Nephron progenitor cell (in vitro differentiated cells): ENCODE measurements at regions not wholly inside any gene's neighbourhood (a gene's known extent, or its start where the extent isn't known, plus 50 kb on each side); places are given as distances from the start of the nearest gene placed in this dataset.

Experiments used
- DNase-seq: peaks from one replicate; pipeline ENCODE4 v3.0.0; 2021
- H3K27ac Mint-ChIP-seq: 2 replicates; pipeline ENCODE4 v1.8.0; 2021; ENCODE audit warnings: mild to moderate bottlenecking, moderate library complexity, mixed read lengths
- H3K27me3 Mint-ChIP-seq: 2 replicates; pipeline ENCODE4 v1.8.0; 2021; ENCODE audit warnings: mild to moderate bottlenecking, low read depth, mixed read lengths; ENCODE audit not compliant: poor library complexity
- H3K36me3 Mint-ChIP-seq: 2 replicates; pipeline ENCODE4 v1.8.0; 2021; ENCODE audit warnings: low read depth, mixed read lengths
- H3K4me1 Mint-ChIP-seq: 2 replicates; pipeline ENCODE4 v1.8.0; 2021; ENCODE audit warnings: mixed read lengths
- H3K4me3 Mint-ChIP-seq: 2 replicates; pipeline ENCODE4 v1.8.0; 2021; ENCODE audit warnings: mild to moderate bottlenecking, moderate library complexity, mixed read lengths
- H3K9me3 Mint-ChIP-seq: 2 replicates; pipeline ENCODE4 v1.8.0; 2021; ENCODE audit warnings: mild to moderate bottlenecking, moderate library complexity, mixed read lengths
- CTCF ChIP-seq: fragments of 200-600 bp; sonication (generic); IDR thresholded peaks from 2 replicates; pipeline ENCODE4 v1.5.0; 2021; ENCODE audit warnings: antibody characterized with exemption

DNA sequence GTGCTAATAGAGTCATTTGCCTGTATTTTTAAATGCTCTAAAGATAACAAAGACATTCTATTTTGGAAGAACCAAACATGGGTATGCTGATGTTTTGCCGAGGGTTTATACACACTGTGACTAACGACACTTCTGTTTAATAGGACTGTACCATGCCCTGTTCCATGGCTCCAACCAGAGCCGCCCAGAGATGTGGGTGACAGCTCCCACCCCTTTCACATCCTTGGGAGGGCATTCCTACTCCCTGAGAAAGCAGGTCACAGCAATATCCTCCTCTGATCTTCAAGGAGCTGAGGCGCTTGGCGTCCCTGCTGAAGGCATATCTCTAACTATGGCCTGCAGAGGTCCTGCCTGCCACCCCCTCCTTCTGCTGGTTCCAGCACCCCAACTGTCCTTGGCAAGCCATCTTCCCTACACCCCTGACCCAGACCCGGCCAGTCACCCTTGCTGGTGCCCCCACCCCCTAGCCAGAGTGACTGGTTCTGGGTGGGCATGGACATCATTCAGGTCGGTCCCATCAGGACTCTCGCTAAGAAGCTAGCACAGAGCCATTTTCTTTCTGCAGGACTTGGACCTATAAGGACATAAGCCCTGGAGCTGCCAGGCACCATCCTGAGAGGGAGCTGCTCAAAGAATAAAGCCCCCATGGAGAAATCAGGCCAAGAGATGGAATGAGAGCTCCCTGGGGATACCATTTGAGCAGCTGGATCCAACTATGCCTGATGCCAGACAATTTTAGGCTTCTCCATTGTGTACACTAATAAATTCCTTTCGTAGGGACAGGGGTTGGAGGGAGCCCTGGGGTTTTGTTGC is 381.3 kb downstream of the CTTN start:
- no peak for TF ChIP-seq CTCF
- Mint-ChIP-seq H3K4me1 (peaks cover 14% of the 10 kb centered on the region), H3K4me3 (no peak overlapping the region), H3K27me3 (peaks cover 4% of the 10 kb centered on the region), H3K27ac (no peak overlapping the region), H3K36me3 (no peaks in the 10 kb centered on the region), H3K9me3 (peaks cover 3% of the 10 kb centered on the region)
- DNase-seq, result no peak

DNA sequence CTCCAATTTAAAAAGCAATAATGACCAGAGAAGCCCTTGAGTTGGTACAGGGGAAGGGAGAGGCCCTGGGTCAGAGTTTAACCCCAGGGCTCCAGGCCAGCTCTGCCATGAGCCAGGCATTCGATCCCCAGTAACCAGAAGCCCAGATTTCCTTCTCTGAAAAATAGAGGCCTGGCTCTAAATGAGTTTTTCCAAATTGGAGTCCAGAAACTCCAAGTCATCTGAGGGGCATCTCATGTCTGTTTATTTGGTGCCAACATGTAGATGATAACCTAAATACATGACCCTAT is 381.9 kb downstream of the CTTN start:
- no peak for DNase-seq
- peaks cover 14% of the 10 kb centered on the region for H3K4me1 Mint-ChIP-seq
- H3K27ac Mint-ChIP-seq, result no peak overlapping the region
- no peaks in the 10 kb centered on the region for H3K36me3 Mint-ChIP-seq
- no peak for TF ChIP-seq CTCF
- H3K4me3 Mint-ChIP-seq, result no peak overlapping the region
- H3K27me3 Mint-ChIP-seq, result peaks cover 4% of the 10 kb centered on the region
- peaks cover 3% of the 10 kb centered on the region for H3K9me3 Mint-ChIP-seq

DNA sequence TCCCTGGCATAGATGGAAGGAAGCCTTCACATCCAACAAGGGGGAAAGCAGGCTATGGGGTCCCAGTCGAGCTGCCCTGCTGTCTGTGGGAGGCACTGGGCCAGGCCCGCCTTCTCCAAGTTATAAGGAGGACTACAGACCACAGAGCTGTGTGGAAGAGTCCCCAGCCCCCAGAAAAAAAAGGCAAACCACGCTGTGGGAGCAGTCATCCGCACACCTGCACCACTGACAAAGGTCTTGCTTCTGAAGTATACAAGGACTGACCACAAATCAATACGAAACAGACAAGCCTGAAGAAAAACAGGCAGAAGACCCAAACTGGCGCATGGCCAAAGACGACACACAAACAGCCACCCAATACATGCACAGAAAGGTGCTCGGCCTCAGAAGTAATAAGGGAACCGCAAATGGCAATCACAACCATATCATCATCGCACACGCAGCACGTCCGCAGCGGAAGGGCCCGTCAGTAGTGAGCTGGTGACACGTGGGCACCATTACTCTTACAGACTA is 384.1 kb downstream of the CTTN start:
- no peak for DNase-seq
- no peak for TF ChIP-seq CTCF
- Mint-ChIP-seq H3K36me3 (no peaks in the 10 kb centered on the region), H3K4me1 (peaks cover 14% of the 10 kb centered on the region), H3K27ac (peak overlapping the region; percentile 11), H3K27me3 (no peaks in the 10 kb centered on the region), H3K4me3 (no peak overlapping the region), H3K9me3 (no peaks in the 10 kb centered on the region)

DNA sequence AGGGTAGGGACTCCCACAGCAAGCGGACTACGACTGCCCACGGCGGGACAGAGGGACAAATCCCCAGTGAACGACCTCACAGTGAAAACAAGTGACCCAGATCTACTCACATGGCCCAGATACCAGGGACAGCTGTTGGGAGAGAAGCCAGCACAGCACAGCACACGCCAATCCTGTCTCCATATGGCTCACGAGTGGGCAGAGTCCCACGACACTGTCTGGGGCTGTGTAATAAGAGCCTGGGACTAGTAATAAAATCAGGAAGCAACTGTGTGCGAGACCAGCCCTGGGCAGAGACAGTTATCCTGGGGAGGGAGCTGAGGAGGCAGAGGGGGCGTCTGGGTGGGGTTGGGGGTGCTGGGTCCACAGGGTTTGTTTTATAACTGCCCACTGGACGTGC is 385.0 kb downstream of the CTTN start:
- H3K27me3 Mint-ChIP-seq, result no peaks in the 10 kb centered on the region
- no peaks in the 10 kb centered on the region for H3K36me3 Mint-ChIP-seq
- no peak overlapping the region for H3K4me3 Mint-ChIP-seq
- H3K9me3 Mint-ChIP-seq, result no peaks in the 10 kb centered on the region
- no peak for DNase-seq
- peaks cover 14% of the 10 kb centered on the region for H3K4me1 Mint-ChIP-seq
- no peak for TF ChIP-seq CTCF
- H3K27ac Mint-ChIP-seq, result peak overlapping the region; percentile 11

GRCh38 chr11:70783821-70784220 is 385.5 kb downstream of the CTTN start:
- H3K9me3 Mint-ChIP-seq, result no peaks in the 10 kb centered on the region
- DNase-seq, result no peak
- H3K27me3 Mint-ChIP-seq, result no peaks in the 10 kb centered on the region
- TF ChIP-seq CTCF, result no peak
- no peaks in the 10 kb centered on the region for H3K36me3 Mint-ChIP-seq
- peaks cover 10% of the 10 kb centered on the region for H3K4me1 Mint-ChIP-seq
- H3K4me3 Mint-ChIP-seq, result no peak overlapping the region
- no peak overlapping the region for H3K27ac Mint-ChIP-seq

DNA sequence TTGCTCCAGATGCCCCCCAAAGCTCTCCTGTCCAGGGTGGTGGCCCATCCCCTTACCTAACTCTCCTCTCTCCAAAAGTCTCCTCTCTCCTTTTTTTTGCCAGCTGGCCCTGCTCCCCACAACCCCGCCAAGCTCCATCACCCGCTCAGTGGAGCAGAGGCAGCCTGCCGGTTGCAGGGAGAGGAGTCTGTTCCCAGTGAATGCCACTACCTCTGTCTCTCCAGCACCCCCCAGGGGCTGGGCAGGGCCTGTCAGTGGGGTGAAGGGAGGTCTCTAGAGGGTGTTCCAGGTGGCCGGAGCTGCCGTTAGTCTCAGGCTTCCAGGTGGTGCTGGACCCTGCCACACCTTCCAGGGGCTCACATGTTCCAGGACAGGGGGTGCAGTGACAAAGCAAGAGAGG is 387.0 kb downstream of the CTTN start:
- H3K27ac Mint-ChIP-seq, result no peak overlapping the region
- no peaks in the 10 kb centered on the region for H3K9me3 Mint-ChIP-seq
- DNase-seq, result no peak
- no peak overlapping the region for H3K4me3 Mint-ChIP-seq
- H3K4me1 Mint-ChIP-seq, result peaks cover 7% of the 10 kb centered on the region
- TF ChIP-seq CTCF, result no peak
- no peaks in the 10 kb centered on the region for H3K36me3 Mint-ChIP-seq
- H3K27me3 Mint-ChIP-seq, result no peaks in the 10 kb centered on the region
